Middle frontal gyrus (tissue), 1 donor: ENCODE measurements at regions not wholly inside any gene's neighbourhood (a gene's known extent, or its start where the extent isn't known, plus 50 kb on each side); places are given as distances from the start of the nearest gene placed in this dataset.
A peak's percentile ranks its signal among the peaks of the same experiment; 100 is the strongest.
"Not testable (repeated sequence)": the region's sequence is repeated elsewhere in the genome, so short reads cannot be mapped to it uniquely, and the experiment has no call there.

ENCODE experiments used
- DNase-seq: peaks from one replicate; pipeline ENCODE4 v3.0.0-alpha.2; 2015; ENCODE audit warnings: low spot score; ENCODE audit errors: extremely low spot score

- not testable (repeated sequence) for DNase-seq
Measured at GRCh38 chr2:201946746-201947145, 86.9 kb upstream of the FZD7 start.

DNA sequence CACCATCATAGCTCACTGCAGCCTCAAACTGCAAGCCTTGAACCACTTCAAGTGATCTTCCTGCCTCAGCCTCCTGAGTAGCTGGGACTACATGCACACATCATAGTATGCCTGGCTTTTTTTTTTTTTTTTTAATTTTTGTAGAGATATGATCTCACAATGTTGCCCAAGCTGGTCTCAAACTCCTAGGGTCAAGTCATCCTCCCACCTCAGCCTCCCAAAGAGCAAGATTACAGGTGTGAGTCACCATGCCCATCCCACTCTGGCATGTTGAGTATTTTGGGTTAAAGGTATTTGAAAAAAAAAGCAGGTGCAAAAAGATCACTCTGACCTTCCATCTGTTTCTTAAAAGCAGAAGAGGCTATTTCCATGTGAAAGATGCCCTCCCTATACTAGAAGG lies 86.4 kb upstream of the FZD7 start:
- no peak for DNase-seq

GRCh38 chr2:201949181-201949926 lies 84.3 kb upstream of the FZD7 start:
- DNase-seq: no peak

DNA sequence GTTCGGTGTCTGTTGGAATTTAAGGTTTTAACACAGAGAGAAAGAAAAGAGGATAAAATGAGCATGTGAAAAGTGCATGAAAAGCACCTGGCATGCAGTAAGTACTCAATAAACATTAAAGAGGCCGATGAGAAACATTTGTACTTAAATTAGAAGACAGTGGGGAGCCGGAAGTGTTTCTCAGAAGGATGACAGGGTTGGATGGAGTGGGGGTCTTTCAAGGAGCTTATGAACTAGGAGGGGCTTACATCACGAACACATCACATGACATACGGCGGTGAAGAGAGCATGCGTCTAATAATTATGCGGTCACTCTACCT lies 83.8 kb upstream of the FZD7 start:
- DNase-seq: no peak

DNA sequence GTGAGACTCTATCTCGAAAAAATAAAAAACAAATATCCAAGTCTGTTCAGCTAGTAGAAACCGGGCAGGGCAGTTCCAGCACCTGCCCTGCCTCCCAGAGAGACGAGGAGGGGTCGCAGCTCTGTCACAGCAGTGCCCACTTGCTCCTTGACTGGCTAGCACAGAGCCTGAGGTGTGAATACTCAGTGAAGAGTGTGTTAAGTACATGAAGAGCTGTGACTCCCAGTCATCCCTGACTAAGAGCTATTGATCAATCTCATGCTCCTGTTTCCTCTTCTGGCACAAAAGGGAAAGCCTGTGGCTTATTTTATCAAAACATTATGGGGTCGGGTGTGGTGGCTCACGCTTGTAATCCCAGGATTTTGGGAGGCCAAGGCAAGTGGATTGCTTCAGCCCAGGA lies 83.0 kb upstream of the FZD7 start:
- no peak for DNase-seq

DNA sequence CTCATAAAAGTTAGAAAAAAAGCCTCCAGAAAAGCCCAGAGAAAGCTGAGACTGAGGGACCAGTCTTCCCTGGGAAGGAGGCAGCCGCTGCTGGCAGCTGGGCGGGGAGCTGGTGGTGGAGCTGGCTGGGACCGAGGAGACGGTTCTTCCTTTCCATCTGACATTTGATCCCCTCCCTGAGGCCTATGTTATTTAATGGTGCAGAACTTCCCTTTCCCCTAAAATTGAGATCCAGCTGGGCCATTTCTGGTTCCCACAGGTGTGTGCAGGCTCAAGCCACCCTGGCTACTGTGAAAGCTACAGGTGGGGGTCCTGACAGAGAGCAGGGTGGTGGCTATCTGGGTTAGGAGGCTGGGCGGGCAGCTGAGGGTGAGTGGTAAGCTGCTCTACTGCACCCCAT lies 81.5 kb upstream of the FZD7 start:
- DNase-seq: no peak

- no peak for DNase-seq
Measured at GRCh38 chr2:201953396-201953795, 80.3 kb upstream of the FZD7 start.

GRCh38 chr2:201953880-201954279 lies 79.8 kb upstream of the FZD7 start:
- DNase-seq: no peak

- no peak for DNase-seq
Measured at GRCh38 chr2:201955231-201955630, 78.4 kb upstream of the FZD7 start.

GRCh38 chr2:201955702-201956141 lies 77.9 kb upstream of the FZD7 start:
- no peak for DNase-seq

GRCh38 chr2:201956361-201956760 lies 77.3 kb upstream of the FZD7 start:
- DNase-seq: no peak

DNA sequence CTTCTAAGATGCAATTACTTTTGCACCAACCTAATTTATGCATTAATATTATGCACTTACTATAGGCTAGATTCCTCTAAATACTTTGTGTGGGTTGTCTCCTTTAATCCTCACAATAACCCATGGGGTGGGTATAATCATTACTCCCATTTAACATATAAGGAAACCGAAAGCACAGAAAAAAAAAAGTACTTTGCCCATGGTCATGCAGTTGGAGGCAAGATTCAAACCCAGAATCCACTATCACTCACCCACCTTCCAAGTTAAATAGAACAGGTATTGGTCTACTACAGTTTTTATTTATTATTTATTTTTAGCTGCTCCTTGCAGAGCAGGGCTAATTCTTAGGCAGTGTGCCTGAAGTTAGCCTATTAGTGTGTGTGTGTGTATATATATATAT lies 76.6 kb upstream of the FZD7 start:
- no peak for DNase-seq

- no peak for DNase-seq
Measured at GRCh38 chr2:201959198-201959597, 74.5 kb upstream of the FZD7 start.

DNA sequence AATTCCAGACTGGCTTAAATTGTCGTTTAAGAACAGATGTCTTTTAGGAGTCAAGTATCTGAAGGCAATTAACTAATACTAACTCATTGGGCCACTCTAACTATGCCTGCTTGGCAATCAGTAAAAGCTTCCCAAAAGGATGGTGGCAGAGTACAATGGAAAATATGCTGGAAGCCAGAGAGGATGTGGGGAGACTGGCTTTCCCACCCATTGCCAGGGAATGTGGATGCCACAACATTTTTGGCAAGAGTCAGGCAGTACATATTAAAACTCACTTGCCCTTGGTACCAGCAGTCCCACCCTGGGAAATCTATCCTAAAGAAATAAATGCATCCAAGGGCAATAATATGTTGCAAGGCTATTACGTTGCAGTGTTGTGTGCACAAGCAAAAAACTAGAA lies 74.0 kb upstream of the FZD7 start:
- no peak for DNase-seq

DNA sequence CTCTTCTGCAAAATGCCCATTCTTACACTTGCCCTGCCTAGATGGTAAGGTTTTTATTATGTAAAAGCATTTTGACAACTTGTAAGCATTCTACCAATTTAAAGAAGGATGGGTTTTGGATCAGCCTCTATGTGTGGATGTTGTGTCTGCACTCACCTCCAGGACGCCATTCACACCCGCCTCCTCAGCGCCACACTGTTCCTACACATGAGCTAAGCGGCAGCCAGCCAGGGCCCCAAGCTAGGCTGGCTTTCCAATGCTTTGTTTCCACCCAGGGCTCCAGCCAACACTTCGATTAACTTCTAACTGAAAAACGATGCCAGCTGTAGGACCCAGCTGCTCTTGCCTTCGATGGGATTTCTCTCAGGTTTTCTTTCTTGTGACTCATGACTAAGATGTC lies 73.3 kb upstream of the FZD7 start:
- DNase-seq: peak; percentile 26

DNA sequence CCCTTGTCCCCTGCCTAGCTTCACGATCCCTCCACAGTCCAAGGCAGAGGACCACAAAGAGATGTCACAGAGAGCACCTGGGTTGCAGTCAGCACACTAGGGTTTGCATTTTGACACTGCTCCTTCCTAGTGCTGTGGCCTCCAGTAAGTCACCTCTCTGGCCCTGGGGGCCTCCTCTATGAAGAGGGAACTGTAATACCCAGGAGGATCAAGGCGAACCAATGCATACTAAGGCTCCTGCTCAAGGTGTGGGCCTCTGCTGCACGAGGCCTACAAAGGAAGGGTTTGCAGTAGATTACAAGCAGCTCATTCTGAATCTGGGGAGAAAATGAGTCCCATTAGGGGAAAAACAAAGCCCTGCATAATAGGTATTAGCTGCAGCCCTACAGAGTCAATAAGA lies 72.3 kb upstream of the FZD7 start:
- DNase-seq: no peak

DNA sequence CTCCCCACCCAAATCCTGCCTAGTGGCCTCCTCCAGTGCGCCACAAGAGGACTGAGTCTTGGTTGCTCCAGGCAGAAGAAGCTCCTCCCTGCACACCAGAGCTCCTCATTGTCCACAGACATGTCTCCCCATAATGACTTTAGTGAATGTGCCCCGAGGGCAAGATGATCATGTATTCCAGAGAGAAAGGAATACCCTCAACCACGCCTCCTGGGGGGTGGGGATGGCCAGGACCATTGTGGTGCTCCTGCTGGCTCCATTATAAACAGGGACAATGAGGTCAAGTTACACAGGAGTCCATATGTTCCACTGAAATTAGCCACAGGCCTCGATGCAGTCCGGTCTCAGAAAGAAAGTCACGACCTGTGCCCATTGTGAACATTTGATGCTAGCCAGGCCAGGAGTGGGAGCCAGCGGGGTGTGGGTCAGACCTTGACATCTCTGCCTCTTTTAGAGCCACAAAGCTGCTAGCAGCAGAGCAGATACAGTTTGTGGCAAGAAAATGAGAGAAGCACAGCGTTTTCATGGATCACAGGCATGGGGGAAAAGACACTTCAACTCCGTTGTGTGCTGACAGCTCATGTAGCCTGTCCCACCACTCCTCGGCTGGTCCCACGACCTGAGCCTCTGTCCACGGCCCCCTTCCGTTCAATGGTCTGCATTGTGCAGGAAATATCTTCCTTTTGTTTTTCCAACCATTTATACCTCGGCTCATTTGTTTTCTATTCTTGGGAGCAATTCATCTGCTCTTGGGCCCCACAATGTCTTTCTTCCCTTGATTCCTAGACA lies 70.7 kb upstream of the FZD7 start:
- no peak for DNase-seq

DNA sequence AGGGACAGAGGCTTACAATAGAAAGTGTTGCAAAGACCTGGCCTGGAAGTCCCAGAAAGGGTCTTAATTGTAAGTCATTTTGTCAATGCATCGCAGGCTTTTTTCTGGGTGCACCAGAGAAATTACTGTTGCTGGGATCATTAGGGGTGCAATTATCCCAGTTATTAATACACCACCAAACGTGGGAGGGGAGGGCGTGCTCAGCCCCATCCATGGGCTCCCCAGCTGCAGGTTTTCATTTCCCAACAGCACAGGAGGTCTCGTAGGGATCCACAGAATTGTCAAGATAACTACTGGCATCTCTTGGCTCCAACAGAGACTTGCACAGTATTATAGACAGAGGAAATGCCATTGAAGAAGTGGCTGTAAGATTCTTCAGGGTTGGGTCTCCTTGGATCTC lies 69.6 kb upstream of the FZD7 start:
- no peak for DNase-seq

- no peak for DNase-seq
Measured at GRCh38 chr2:201964631-201965206, 68.9 kb upstream of the FZD7 start.

- no peak for DNase-seq
Measured at GRCh38 chr2:201965550-201965949, 68.1 kb upstream of the FZD7 start.

DNA sequence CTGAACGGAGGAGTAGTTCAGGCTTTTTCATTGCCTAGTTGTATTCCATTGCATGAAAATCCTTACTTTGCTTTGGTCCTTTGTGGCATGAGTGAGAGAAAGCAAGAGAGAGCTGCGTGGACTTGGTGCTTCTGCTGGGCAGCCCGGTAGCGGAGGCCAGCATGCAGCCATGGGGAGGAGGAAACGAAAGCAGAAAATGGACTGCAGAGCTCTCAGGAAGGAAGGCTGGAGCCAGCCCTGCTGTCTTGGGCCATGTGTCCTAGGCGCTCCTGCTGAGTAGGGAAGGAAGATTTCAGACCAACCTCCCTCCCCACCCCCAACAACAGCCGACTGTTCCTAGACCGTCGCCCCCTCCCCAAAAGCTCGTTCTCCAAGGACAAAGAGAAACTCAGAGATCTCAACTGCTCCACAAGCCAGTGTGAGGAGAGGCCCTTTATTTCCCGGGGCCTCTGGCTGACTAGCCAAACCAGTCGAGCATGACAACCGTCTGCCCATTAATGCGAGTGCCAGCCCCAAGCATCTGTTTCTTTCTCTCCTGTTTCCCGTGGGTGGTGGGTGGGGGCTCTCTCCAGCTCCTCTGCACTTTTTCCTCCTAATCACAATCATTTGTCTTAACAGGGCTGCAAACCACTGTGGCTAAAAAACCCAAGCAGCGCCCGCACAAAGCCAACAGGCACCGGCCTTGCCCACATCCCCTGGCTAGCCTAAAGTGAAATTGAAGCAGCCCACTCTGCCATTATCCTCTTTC lies 66.8 kb upstream of the FZD7 start:
- no peak for DNase-seq

GRCh38 chr2:201968050-201968449 lies 65.6 kb upstream of the FZD7 start:
- no peak for DNase-seq
